Gastroesophageal sphincter (tissue), 4 donors: ENCODE measurements at regions not wholly inside any gene's neighbourhood (a gene's known extent, or its start where the extent isn't known, plus 50 kb on each side); places are given as distances from the start of the nearest gene placed in this dataset.
"Not testable (repeated sequence)": the region's sequence is repeated elsewhere in the genome, so short reads cannot be mapped to it uniquely, and the experiment has no call there.

Experiments used
- ATAC-seq: fragments of 150-250 bp; one replicate; pipeline ENCODE4 v1.9.1; 2016; ENCODE audit warnings: mild to moderate bottlenecking, moderate library complexity
- H3K27ac ChIP-seq, 4 donors: fragments of 200-600 bp; sonication (generic) in 3 of 4; 1 replicate in 3 of 4; 2 replicates in 1 of 4; pipeline ENCODE4 v1.5.1; 2016 to 2019
- H3K27me3 ChIP-seq: fragments of 200-600 bp; sonication (generic); one replicate; pipeline ENCODE4 v1.5.1; 2019
- H3K36me3 ChIP-seq, 2 donors: fragments of 200-600 bp; sonication (generic); one replicate each; pipeline ENCODE4 v1.5.1; 2019; ENCODE audit warnings: control low read depth in 1 of 2
- H3K4me1 ChIP-seq, 3 donors: fragments of 200-600 bp; sonication (generic); 1 replicate in 2 of 3; 2 replicates in 1 of 3; pipeline ENCODE4 v1.5.1; 2016 to 2019; ENCODE audit warnings: control low read depth in 2 of 3
- H3K4me3 ChIP-seq, 2 donors: fragments of 200-600 bp; sonication (generic); one replicate each; pipeline ENCODE4 v1.5.1; 2019; ENCODE audit warnings: mild to moderate bottlenecking in 1 of 2, moderate library complexity in 1 of 2
- H3K9me3 ChIP-seq, 3 donors: fragments of 200-600 bp; sonication (generic); one replicate each; pipeline ENCODE4 v1.5.1; 2017 to 2019; ENCODE audit warnings: control low read depth in 2 of 3
- EP300 ChIP-seq: sonication (generic); formaldehyde crosslinking; IDR thresholded peaks from one replicate; pipeline ENCODE4 v1.6.1; 2017; ENCODE audit warnings: antibody characterized with exemption, mild to moderate bottlenecking
- POLR2A ChIP-seq, 2 donors: fragments of 450-650 bp; IDR thresholded peaks; one replicate each; pipeline ENCODE4 v1.6.1; 2017; ENCODE audit warnings: antibody characterized with exemption in 2 of 2, mild to moderate bottlenecking in 2 of 2, moderate library complexity in 1 of 2
- POLR2AphosphoS5 ChIP-seq: sonication (generic); formaldehyde crosslinking; IDR thresholded peaks from one replicate; pipeline ENCODE4 v1.6.1; 2017; ENCODE audit warnings: antibody characterized with exemption
- WGBS, 2 donors: methylation state at CpG; one replicate each; pipeline ENCODE4 v1.1.5; 2018; ENCODE audit warnings: low coverage in 1 of 2; 5-methylcytosine and 5-hydroxymethylcytosine counted together
- TF ChIP-seq, protein P1 (sequence below), 4 experiments: fragments of 200-600 bp in 2 of 4; fragments of 450-650 bp in 2 of 4; sonication (generic) in 1 of 4; IDR thresholded peaks; one replicate each; pipeline ENCODE4 v1.5.1; 2017 to 2019; ENCODE audit warnings: antibody characterized with exemption in 4 of 4, mild to moderate bottlenecking in 2 of 4, moderate library complexity in 2 of 4

DNA sequence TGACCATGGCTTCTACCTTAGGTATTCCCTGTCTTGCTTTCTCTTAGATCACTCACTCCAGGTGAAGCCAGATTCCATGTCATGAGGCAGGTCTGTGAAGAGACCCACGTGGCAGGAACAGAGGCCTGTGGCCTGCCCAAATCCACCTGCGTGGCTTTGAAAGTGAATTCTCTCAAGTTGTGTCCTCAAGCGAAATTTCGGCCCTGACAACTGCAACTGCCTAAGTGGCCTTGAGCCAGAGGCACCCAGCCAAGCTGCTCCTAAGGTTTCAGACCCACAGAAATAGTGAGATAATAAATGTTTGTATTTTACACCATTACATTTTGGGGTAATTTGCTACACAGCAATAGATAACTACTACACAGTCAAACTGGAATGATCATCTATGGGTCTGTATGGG is 497.9 kb downstream of the XYLT1 start:
- TF ChIP-seq POLR2AphosphoS5: no peak
- TF ChIP-seq, protein P1, sequence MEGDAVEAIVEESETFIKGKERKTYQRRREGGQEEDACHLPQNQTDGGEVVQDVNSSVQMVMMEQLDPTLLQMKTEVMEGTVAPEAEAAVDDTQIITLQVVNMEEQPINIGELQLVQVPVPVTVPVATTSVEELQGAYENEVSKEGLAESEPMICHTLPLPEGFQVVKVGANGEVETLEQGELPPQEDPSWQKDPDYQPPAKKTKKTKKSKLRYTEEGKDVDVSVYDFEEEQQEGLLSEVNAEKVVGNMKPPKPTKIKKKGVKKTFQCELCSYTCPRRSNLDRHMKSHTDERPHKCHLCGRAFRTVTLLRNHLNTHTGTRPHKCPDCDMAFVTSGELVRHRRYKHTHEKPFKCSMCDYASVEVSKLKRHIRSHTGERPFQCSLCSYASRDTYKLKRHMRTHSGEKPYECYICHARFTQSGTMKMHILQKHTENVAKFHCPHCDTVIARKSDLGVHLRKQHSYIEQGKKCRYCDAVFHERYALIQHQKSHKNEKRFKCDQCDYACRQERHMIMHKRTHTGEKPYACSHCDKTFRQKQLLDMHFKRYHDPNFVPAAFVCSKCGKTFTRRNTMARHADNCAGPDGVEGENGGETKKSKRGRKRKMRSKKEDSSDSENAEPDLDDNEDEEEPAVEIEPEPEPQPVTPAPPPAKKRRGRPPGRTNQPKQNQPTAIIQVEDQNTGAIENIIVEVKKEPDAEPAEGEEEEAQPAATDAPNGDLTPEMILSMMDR (IDR thresholded peaks at IDR 0.05): no peak
- no peak for TF ChIP-seq POLR2A (IDR thresholded peaks at IDR 0.05)
- TF ChIP-seq EP300: no peak
- no peak for ATAC-seq
- WGBS, 2 donors: 60 to 90% methylated on average over 1 to 2 of the region's 4 CpGs

DNA sequence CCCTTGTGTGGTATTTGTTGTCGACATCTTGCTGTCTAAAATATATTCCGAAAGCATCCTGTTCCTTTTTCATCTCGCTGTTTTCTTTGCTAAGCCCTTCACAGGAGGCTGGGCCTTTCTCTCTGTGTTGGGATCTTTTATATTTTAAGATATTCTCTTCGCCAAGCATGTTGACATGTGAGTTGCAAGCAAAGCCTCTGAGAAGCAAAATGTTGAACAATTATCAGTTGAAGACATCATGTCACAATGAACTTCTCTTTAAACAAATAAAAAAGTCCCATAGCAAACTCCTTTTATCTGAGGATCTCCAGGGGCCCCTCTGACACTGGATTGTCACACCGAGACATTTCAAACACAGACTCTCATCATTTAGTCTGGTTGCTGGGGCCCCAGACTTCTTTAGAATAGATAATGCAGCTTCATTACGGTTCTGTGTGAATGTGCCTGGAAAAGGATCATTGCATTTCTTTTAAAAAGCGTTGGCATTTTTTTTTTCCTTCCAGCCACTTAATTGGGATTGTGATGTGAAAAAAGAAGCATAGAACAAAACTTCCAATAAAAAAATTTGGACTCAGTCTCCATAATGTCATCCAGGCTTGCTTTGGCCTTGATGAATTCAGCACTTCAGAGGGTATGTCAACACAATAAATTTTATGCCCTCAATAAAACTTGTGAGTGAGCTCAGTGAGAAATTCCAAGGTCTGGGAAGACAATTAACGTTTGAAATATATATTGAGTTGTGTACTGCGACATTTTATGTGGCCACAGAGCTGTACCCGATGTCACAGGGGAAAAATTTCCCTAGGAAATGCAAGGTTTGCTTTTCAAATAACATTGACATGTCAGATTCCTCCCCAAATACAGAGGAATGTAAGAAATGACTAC is 496.8 kb downstream of the XYLT1 start:
- ATAC-seq: no peak
- peaks cover 0 to 24% (median 0%) of the 10 kb centered on the region in 3 donors for H3K9me3 ChIP-seq
- WGBS, 2 donors: 65 to 68% methylated on average over 6 to 10 of the region's 10 CpGs
- H3K4me1 ChIP-seq: no peaks in the 10 kb centered on the region
- H3K27me3 ChIP-seq: peaks cover 21% of the 10 kb centered on the region
- no peak overlapping the region for H3K4me3 ChIP-seq
- no peaks in the 10 kb centered on the region for H3K36me3 ChIP-seq
- no peak for TF ChIP-seq POLR2A (IDR thresholded peaks at IDR 0.05)
- TF ChIP-seq POLR2AphosphoS5: no peak
- no peak for TF ChIP-seq EP300
- TF ChIP-seq, protein P1 (IDR thresholded peaks at IDR 0.05): no peak
- no peak overlapping the region for H3K27ac ChIP-seq

More for the DNA sequence above, 497.9 kb downstream of the XYLT1 start:
- Histone ChIP-seq H3K27ac (no peak overlapping the region), H3K36me3 (no peaks in the 10 kb centered on the region), H3K4me1 (no peaks in the 10 kb centered on the region), H3K27me3 (peaks cover 22% of the 10 kb centered on the region), H3K9me3 (peaks cover 0 to 24% (median 0%) of the 10 kb centered on the region in 3 donors), H3K4me3 (no peak overlapping the region)

DNA sequence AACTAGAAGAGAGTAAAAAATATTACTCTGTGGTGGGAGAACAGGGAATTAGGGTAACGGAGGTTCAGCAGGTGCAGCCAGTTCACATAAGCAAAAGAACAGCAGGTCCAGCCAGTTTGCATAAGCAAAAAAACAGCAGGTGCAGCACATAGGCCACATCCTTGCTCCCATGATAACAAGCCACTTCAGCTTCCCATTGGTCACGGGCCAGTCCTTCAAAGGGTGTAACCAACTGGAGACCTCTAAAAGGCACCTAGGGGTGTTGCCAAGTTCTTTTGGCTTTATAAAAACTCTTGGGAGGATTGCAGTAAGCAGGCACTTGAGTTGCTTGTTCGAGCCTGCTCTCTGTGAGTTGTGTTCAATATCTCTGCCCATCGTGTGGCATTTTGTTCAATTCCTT is 488.1 kb downstream of the XYLT1 start:
- no peak for ATAC-seq
- WGBS, 2 donors: 89 to 93% methylated on average over 3 to 4 of the region's 4 CpGs

DNA sequence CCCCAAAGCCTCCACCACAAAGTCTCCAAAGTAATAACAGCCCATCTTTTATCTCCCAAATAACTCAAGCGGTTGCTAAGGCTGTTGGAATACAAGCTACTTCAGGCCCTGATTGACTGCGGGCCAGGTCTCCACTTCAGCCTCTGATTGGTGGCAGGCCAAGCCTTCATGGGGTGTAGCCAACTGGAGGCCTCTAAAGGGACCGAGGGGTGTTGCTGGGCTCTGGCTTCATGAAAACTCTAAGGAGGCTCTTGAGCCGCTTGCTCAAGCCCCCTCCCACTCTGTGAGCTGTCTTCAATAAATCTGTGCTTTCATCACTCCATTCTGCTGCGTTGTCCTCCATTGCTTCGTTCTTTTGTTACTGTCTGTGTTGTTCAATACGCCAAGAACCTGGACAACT is 487.2 kb downstream of the XYLT1 start:
- no peak for ATAC-seq
- Histone ChIP-seq H3K9me3 (no peaks in the 10 kb centered on the region), H3K36me3 (no peaks in the 10 kb centered on the region), H3K4me3 (no peak overlapping the region), H3K27ac (no peak overlapping the region), H3K27me3 (peaks cover 8% of the 10 kb centered on the region), H3K4me1 (no peaks in the 10 kb centered on the region)
- TF ChIP-seq, protein P1 (IDR thresholded peaks at IDR 0.05): no peak
- TF ChIP-seq POLR2AphosphoS5: no peak
- WGBS, 2 donors: 86% methylated on average over 7 of the region's 7 CpGs; no CpG with 5 or more reads in 1 of the 2 donors

More for the DNA sequence above, 488.1 kb downstream of the XYLT1 start:
- no peaks in the 10 kb centered on the region for H3K36me3 ChIP-seq
- no peaks in the 10 kb centered on the region for H3K4me1 ChIP-seq
- TF ChIP-seq, protein P1 (IDR thresholded peaks at IDR 0.05): no peak
- TF ChIP-seq POLR2AphosphoS5 (no peak), EP300 (no peak), POLR2A (IDR thresholded peaks at IDR 0.05) (no peak)
- no peaks in the 10 kb centered on the region for H3K9me3 ChIP-seq
- no peak overlapping the region for H3K4me3 ChIP-seq
- peaks cover 8% of the 10 kb centered on the region for H3K27me3 ChIP-seq
- H3K27ac ChIP-seq: no peak overlapping the region

DNA sequence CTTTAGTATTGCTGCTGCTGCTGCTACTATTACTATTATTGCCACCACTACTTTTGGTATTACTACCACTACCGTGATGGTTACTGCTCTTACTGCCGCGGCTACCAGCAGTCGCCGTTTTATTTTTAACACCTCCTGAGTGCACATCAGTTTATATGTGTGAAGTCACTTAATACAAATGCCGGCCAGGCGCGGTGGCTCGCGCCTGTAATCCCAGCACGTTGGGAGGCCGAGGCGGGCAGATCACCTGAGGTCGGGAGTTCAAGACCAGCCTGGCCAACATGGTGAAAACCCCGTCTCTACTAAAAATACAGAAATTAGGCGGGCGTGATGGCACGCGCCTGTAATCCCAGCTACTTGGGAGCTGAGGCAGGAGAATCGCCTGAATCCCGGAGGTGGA is 486.7 kb downstream of the XYLT1 start:
- 100% methylated on average over 1 to 9 of the region's 21 CpGs for WGBS, 2 donors
- not testable (repeated sequence) for H3K27me3 ChIP-seq, H3K9me3 ChIP-seq, H3K4me1 ChIP-seq, H3K36me3 ChIP-seq, ATAC-seq, H3K27ac ChIP-seq, H3K4me3 ChIP-seq
